GM08714 (cell line): ENCODE measurements at regions not wholly inside any gene's neighbourhood (a gene's known extent, or its start where the extent isn't known, plus 50 kb on each side); places are given as distances from the start of the nearest gene placed in this dataset.

Experiments used
- H3K4me3 ChIP-seq: fragments of 200-500 bp; sonication (Bioruptor generic); 2 replicates; pipeline ENCODE4 v1.5.1; 2014; ENCODE audit warnings: mild to moderate bottlenecking, low read length, inconsistent platforms
- ZNF274 ChIP-seq: IDR thresholded peaks from 2 replicates; pipeline ENCODE4 v1.6.1; 2012; ENCODE audit warnings: mild to moderate bottlenecking, low read depth, low read length

DNA sequence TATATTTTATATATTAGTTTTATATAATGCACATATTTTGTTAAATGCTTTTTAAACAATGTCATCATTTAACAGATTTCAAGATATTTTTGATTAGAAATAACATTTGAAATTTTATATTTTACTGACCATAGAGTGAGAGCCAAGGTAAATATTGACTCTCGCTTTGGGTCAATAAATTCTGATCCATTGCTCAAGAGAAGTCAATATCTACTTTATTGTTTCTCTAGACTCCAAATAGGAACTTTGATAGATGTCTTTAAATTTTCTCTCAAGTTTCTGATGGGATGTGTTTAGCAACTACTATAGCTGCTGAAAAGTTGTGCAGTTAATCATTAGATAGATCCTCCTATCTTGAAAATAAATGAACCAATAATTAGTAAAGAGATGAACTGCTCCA lies 61.4 kb upstream of the ATXN7L3B start:
- no peak for TF ChIP-seq ZNF274
- H3K4me3 ChIP-seq = no peak overlapping the region

DNA sequence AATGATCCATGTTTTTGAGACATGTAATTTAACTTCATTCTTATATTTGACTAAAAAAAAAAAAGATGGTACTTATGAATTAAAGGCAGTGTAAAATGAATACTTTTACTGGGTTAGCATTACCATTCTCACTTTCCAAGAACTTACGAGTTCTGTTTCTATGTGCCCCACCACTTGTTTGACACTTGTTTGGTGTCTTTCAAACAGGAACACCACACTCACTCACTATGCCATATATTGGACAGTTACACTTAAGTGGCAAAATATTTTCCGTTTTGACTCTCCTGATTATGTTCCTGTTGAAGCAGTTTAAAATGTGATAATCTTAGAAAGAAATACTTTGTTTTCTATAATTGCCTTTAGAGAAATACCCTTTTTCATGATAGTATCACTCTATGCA lies 56.6 kb upstream of the ATXN7L3B start:
- H3K4me3 ChIP-seq = no peak overlapping the region
- TF ChIP-seq ZNF274 = no peak

DNA sequence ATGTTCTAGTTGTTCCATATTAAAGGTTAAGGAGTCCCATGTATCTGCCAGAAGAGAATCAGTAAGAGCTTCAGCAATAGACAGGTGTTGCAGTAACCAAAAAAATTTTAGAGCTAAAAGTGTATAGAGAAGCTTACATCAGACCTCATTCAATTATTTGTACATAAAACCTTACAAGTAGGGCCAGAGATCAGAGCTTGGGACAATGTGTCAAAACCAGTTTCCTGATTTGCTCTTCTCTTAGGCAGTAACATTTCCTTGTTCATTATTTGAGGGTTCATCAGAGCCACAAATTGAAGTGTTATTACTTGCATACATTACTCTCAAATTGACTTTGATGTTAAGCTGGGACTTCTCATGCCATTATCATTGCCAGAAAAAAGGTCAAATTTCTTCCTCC lies 55.5 kb upstream of the ATXN7L3B start:
- no peak for TF ChIP-seq ZNF274
- H3K4me3 ChIP-seq = no peak overlapping the region

DNA sequence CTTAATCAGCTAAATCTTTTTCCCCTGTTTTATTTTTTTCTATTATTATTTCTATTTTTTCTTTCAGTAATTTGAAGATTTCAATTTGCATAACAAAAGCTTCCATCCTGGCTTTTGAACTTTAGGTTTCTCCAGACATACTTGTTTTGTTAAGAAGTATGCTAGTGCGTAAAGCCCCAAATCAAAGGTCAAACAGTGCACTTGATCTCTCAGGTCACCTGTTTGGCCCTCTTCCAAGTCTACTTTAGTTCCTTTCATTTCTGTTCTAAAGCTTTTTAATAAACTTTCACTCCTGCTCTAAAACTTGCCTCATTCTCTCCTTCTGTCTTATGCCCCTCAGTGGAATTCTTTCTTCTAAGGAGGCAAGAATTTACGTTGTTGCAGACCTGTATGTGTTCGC lies 54.6 kb upstream of the ATXN7L3B start:
- no peak for TF ChIP-seq ZNF274
- no peak overlapping the region for H3K4me3 ChIP-seq
